DMS153 (cell line): ENCODE measurements at regions not wholly inside any gene's neighbourhood (a gene's known extent, or its start where the extent isn't known, plus 50 kb on each side); places are given as distances from the start of the nearest gene placed in this dataset.

Experiments
- DNase-seq: peaks from one replicate; lab custom pipeline; 2025; lab: John Stamatoyannopoulos, UW

- DNase-seq: no peak
Measured at GRCh38 chr2:185891403-185891802, 152.8 kb downstream of the FSIP2 start.

- no peak for DNase-seq
Measured at GRCh38 chr2:185891804-185892411, 153.3 kb downstream of the FSIP2 start.

GRCh38 chr2:185892484-185892883, 153.9 kb downstream of the FSIP2 start:
- no peak for DNase-seq

GRCh38 chr2:185894223-185894622, 155.6 kb downstream of the FSIP2 start:
- DNase-seq: no peak

GRCh38 chr2:185895828-185896693, 157.5 kb downstream of the FSIP2 start:
- no peak for DNase-seq

GRCh38 chr2:185899366-185899765, 160.8 kb downstream of the FSIP2 start:
- no peak for DNase-seq

- DNase-seq: no peak
Measured at GRCh38 chr2:185919155-185919554, 180.6 kb downstream of the FSIP2 start.

- no peak for DNase-seq
Measured at GRCh38 chr2:185921048-185921756, 182.6 kb downstream of the FSIP2 start.

GRCh38 chr2:185934232-185934631, 195.6 kb downstream of the FSIP2 start:
- no peak for DNase-seq

GRCh38 chr2:185939858-185940257, 201.3 kb downstream of the FSIP2 start:
- no peak for DNase-seq

- no peak for DNase-seq
Measured at GRCh38 chr2:185942855-185943254, 204.3 kb downstream of the FSIP2 start.

GRCh38 chr2:185947722-185948121, 209.1 kb downstream of the FSIP2 start:
- DNase-seq: no peak

GRCh38 chr2:185952100-185952499, 213.5 kb downstream of the FSIP2 start:
- no peak for DNase-seq

GRCh38 chr2:185954389-185954788, 215.8 kb downstream of the FSIP2 start:
- DNase-seq: no peak

- no peak for DNase-seq
Measured at GRCh38 chr2:185955050-185955449, 216.4 kb downstream of the FSIP2 start.

- DNase-seq: no peak
Measured at GRCh38 chr2:185967335-185967734, 228.7 kb downstream of the FSIP2 start.

GRCh38 chr2:185970148-185970852, 231.7 kb downstream of the FSIP2 start:
- no peak for DNase-seq

GRCh38 chr2:185978634-185979407, 240.2 kb downstream of the FSIP2 start:
- DNase-seq: no peak

GRCh38 chr2:185979546-185980071, 241.0 kb downstream of the FSIP2 start:
- no peak for DNase-seq

- no peak for DNase-seq
Measured at GRCh38 chr2:185980944-185981343, 242.3 kb downstream of the FSIP2 start.

GRCh38 chr2:185984670-185985069, 246.1 kb downstream of the FSIP2 start:
- no peak for DNase-seq
